Psoas muscle (tissue), 7 donors: ENCODE measurements at regions not wholly inside any gene's neighbourhood (a gene's known extent, or its start where the extent isn't known, plus 50 kb on each side); places are given as distances from the start of the nearest gene placed in this dataset.

ENCODE experiments used
- ATAC-seq, 4 donors: fragments of 200-7000 bp; cut with Tn5 transposase; one replicate each; pipeline ENCODE4 v1.9.1; 2020; ENCODE audit warnings: moderate library complexity in 3 of 4, mild to moderate bottlenecking in 2 of 4
- DNase-seq, 2 donors: peaks; one replicate each; pipeline ENCODE4 v3.0.0-alpha.2; 2020
- H3K27ac ChIP-seq: fragments of 200-600 bp; one replicate; pipeline ENCODE4 v1.8.0; 2022
- H3K27me3 ChIP-seq, 3 donors: fragments of 200-600 bp in 1 of 3; one replicate each; pipeline versions ENCODE4 v1.6.1 to v1.8.0; 2013 to 2022; ENCODE audit warnings: low read length in 2 of 3, mild to moderate bottlenecking in 2 of 3, moderate library complexity in 1 of 3; ENCODE audit not compliant: insufficient read depth in 3 of 3
- H3K36me3 ChIP-seq, 2 donors: fragments of 200-600 bp in 1 of 2; one replicate each; pipeline versions ENCODE4 v1.6.1 to v1.8.0; 2013 to 2022; ENCODE audit warnings: low read depth in 1 of 2, mild to moderate bottlenecking in 1 of 2, moderate library complexity in 1 of 2; ENCODE audit not compliant: insufficient read depth in 1 of 2
- H3K4me1 ChIP-seq: fragments of 200-600 bp; one replicate; pipeline ENCODE4 v1.8.0; 2022
- H3K4me3 ChIP-seq: fragments of 200-600 bp; one replicate; pipeline ENCODE4 v1.8.0; 2022; ENCODE audit warnings: mild to moderate bottlenecking
- H3K9me3 ChIP-seq: fragments of 200-600 bp; one replicate; pipeline ENCODE4 v1.8.0; 2022
- WGBS, 3 donors: extraction: QIAGEN DNeasy Blood & Tissue Kit; methylation state at CpG; one replicate each; pipeline versions ENCODE4 v1.1.6 to v1.1.7; 2013; 5-methylcytosine and 5-hydroxymethylcytosine counted together
- intact Hi-C, 2 donors: fragments of 100-400 bp; cut with DNase I; formaldehyde crosslinking; loops; one replicate each; pipeline versions ENCODE4 v1.11.0 to v1.14.2; 2022
- TF ChIP-seq, protein P1 (sequence below): fragments of 200-600 bp; IDR thresholded peaks from one replicate; pipeline ENCODE4 v1.8.0; 2022; ENCODE audit warnings: antibody characterized with exemption
- donor health status: healthy with polysubstance abuse.
- donor health status: DM: no; HTN: no; CAD: no; lungs with moderate emphysema.
- donor health status: Bipolar disorder and iron deficiency.
- donor health status: healthy.
- donor health status: DM: yes; HTN: yes; CAD: no.
- donor health status: DM: no; HTN: no; CAD: no.
- donor health status: DM: yes; HTN: yes; CAD: no.

DNA sequence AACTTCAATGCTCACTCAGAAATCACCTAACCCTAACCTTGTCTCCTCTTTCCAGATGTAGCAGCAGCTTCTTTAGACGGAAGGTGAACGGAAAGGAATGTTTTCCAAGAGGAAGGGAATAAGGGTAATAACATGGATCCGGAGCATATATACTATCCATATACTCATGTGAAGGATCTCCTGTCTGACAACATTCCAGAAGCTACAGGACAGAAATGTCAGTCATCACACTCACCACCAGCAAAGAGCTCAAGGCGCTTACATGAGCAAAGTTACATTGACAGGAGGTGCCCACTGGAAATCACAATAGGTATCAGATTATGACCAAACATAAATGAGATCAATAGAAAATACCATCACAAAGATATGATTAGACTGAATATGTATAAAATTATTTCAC, 122.1 kb upstream of the CCDC28A start:
- no peak for ATAC-seq
- TF ChIP-seq, protein P1, sequence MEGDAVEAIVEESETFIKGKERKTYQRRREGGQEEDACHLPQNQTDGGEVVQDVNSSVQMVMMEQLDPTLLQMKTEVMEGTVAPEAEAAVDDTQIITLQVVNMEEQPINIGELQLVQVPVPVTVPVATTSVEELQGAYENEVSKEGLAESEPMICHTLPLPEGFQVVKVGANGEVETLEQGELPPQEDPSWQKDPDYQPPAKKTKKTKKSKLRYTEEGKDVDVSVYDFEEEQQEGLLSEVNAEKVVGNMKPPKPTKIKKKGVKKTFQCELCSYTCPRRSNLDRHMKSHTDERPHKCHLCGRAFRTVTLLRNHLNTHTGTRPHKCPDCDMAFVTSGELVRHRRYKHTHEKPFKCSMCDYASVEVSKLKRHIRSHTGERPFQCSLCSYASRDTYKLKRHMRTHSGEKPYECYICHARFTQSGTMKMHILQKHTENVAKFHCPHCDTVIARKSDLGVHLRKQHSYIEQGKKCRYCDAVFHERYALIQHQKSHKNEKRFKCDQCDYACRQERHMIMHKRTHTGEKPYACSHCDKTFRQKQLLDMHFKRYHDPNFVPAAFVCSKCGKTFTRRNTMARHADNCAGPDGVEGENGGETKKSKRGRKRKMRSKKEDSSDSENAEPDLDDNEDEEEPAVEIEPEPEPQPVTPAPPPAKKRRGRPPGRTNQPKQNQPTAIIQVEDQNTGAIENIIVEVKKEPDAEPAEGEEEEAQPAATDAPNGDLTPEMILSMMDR, result no peak
- no peak for DNase-seq
- H3K36me3 ChIP-seq, result no peaks in the 10 kb centered on the region
- no peaks in the 10 kb centered on the region for H3K9me3 ChIP-seq
- H3K27me3 ChIP-seq, result no peaks in the 10 kb centered on the region
- no peak overlapping the region for H3K27ac ChIP-seq
- no peaks in the 10 kb centered on the region for H3K4me1 ChIP-seq
- WGBS, 3 donors, result 96 to 98% (median 96%) methylated on average over 4 of the region's 4 CpGs
- H3K4me3 ChIP-seq, result no peak overlapping the region
- intact Hi-C loops, result no loop called here

DNA sequence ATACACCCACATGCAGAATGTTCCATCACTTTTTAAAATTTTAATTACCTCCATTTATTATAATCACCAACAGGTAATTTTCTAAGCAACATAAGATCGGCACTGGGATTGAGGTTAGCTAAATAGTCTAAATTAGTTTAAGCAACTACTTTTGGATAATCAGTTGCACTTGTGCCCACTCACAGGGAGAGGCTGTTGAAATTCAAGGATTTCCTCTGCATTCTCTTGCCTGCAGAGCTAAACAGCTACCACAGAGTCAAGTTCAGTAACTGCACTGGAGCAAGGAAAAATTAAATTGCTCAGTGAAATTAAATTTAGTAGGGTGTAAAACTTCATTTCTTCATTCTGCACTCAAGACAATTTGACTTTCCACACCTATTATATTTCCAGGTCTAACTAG, 120.7 kb upstream of the CCDC28A start:
- intact Hi-C loops, result no loop called here
- Histone ChIP-seq H3K4me3 (no peak overlapping the region), H3K4me1 (no peaks in the 10 kb centered on the region), H3K9me3 (no peaks in the 10 kb centered on the region), H3K36me3 (no peaks in the 10 kb centered on the region), H3K27me3 (no peaks in the 10 kb centered on the region), H3K27ac (no peak overlapping the region)
- WGBS, 3 donors, result 51 to 56% (median 53%) methylated on average over 1 of the region's 1 CpG
- ATAC-seq (no peak), DNase-seq (no peak)
- TF ChIP-seq, protein P1, result no peak

GRCh38 chr6:138653435-138653834, 120.1 kb upstream of the CCDC28A start:
- Histone ChIP-seq H3K27me3 (no peaks in the 10 kb centered on the region), H3K4me3 (no peak overlapping the region), H3K9me3 (no peaks in the 10 kb centered on the region), H3K36me3 (no peaks in the 10 kb centered on the region), H3K27ac (no peak overlapping the region), H3K4me1 (no peaks in the 10 kb centered on the region)
- DNase-seq (no peak), ATAC-seq (no peak)
- 79 to 92% (median 86%) methylated on average over 6 of the region's 6 CpGs for WGBS, 3 donors
- TF ChIP-seq, protein P1, result no peak
- intact Hi-C loops, result no loop called here

DNA sequence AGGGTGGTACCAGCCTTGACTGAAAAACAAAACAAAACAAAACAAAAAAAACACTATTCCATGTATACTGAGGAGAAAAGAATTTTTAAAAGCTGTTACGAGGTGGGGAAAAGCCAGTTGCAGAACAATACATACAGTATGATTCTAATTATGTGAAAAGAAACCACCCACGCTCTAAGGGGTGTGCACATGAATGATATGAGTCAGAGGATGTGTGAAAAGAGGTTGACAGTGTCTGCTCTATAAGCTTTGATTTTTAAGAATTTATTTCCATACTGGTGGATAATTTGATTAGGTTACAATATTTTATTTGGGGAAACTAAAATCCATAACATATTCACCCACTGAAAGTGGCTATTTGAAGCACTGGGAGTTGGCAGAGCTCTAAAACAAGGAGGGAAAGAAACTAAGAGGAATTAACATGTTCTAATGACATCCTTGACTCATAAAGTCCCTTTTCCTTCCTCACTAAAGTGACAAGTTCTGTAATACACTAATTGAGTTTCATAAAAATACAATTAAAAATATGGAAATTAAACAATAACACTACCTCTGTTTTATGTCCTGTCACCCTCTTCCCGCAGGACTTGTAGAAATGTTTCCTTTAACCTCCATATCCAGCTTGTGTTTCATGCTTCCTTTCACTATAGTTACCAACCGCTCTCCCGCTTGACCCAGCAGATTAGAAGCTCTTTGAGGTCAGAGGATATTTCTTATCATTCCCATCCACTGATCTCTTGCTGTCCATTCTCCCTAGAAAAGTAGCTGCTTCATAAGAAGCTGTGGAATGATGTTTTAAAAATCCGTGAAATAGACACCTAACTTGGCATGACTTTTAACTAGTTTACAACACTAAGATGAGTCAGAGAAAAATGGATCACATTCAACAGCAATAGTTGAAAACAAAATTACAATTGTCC, 118.6 kb upstream of the CCDC28A start:
- TF ChIP-seq, protein P1, result no peak
- H3K4me1 ChIP-seq, result no peaks in the 10 kb centered on the region
- H3K27me3 ChIP-seq, result no peaks in the 10 kb centered on the region
- no peaks in the 10 kb centered on the region for H3K36me3 ChIP-seq
- no peak overlapping the region for H3K27ac ChIP-seq
- H3K4me3 ChIP-seq, result no peak overlapping the region
- ATAC-seq (no peak), DNase-seq (no peak)
- WGBS, 3 donors, result 69 to 74% (median 70%) methylated on average over 6 of the region's 6 CpGs
- H3K9me3 ChIP-seq, result no peaks in the 10 kb centered on the region
- intact Hi-C loops, result no loop called here
